ENCODE measurements at regions not wholly inside any gene's neighbourhood (a gene's known extent, or its start where the extent isn't known, plus 50 kb on each side); places are given as distances from the start of the nearest gene placed in this dataset.
A peak's percentile ranks its signal among the peaks of the same experiment; 100 is the strongest.

DNA sequence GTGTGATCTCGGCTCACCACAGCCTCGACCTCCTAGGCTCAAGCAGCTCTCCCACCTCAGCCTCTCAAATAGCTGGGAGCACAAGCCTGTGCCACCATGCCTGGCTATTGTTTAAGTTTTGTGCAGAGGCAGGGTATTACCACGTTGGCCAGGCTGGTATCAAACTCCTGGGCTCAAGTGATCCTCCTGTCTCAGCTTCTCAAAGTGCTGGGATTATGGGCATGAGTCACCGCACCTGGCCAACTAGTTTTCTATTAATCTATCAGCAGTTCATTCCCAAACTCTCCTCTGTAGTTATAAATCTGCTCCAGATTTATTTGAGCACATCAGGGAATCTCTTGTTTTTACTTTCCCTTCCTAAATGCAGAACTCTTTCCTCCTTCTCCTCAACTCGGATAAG, 443.8 kb downstream of the PRDM2 start:
- CTCF ChIA-PET, result interaction anchor here (1.1 kb wide), 1 partner anchor 30 kb away, joined by 4 read pairs; no protein-coding TSS in a partner anchor
- Mint-ChIP-seq H3K9me3 (peaks cover 7% of the 10 kb centered on the region; the same call in 1 of the 2 replicates), H3K27ac (no peak overlapping the region), H3K36me3 (no peaks in the 10 kb centered on the region), H3K4me3 (no peak overlapping the region), H3K4me1 (peaks cover 16% of the 10 kb centered on the region), H3K27me3 (ENCODE audit: low read depth) (no peaks in the 10 kb centered on the region; the same call in 1 of the 2 replicates)
- ATAC-seq (no peak), DNase-seq (ENCODE audit: low spot score) (no peak)
- TF ChIP-seq RORB (CRISPR knock-in tag; IDR thresholded peaks at IDR 0.05) (no peak), ZBTB21 (CRISPR knock-in tag; IDR thresholded peaks at IDR 0.05; ENCODE audit: borderline replicate concordance) (no peak), ZNF121 (CRISPR knock-in tag; IDR thresholded peaks at IDR 0.05) (0 out of 2 replicates have a peak, but pooled peaks have one; percentile 18), ERG (CRISPR knock-in tag; IDR thresholded peaks at IDR 0.05) (no peak)
- TF ChIP-seq, protein P1, sequence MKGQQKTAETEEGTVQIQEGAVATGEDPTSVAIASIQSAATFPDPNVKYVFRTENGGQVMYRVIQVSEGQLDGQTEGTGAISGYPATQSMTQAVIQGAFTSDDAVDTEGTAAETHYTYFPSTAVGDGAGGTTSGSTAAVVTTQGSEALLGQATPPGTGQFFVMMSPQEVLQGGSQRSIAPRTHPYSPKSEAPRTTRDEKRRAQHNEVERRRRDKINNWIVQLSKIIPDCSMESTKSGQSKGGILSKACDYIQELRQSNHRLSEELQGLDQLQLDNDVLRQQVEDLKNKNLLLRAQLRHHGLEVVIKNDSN (CRISPR knock-in tag; IDR thresholded peaks at IDR 0.05), result no peak
- POLR2A ChIA-PET, result no interaction called here

- Mint-ChIP-seq H3K4me1 (peaks cover 8% of the 10 kb centered on the region; the same call in 1 of the 2 replicates), H3K9me3 (peaks cover 9% of the 10 kb centered on the region), H3K27ac (no peak overlapping the region), H3K27me3 (ENCODE audit: low read depth) (no peaks in the 10 kb centered on the region), H3K36me3 (no peaks in the 10 kb centered on the region), H3K4me3 (no peak overlapping the region)
- ChIA-PET POLR2A (no interaction called here), CTCF (interaction anchor here (2.0 kb wide), 1 partner anchor 35 kb away, joined by 21 read pairs; no protein-coding TSS in a partner anchor)
- DNase-seq (ENCODE audit: low spot score) (no peak), ATAC-seq (no peak)
- TF ChIP-seq, protein P2, sequence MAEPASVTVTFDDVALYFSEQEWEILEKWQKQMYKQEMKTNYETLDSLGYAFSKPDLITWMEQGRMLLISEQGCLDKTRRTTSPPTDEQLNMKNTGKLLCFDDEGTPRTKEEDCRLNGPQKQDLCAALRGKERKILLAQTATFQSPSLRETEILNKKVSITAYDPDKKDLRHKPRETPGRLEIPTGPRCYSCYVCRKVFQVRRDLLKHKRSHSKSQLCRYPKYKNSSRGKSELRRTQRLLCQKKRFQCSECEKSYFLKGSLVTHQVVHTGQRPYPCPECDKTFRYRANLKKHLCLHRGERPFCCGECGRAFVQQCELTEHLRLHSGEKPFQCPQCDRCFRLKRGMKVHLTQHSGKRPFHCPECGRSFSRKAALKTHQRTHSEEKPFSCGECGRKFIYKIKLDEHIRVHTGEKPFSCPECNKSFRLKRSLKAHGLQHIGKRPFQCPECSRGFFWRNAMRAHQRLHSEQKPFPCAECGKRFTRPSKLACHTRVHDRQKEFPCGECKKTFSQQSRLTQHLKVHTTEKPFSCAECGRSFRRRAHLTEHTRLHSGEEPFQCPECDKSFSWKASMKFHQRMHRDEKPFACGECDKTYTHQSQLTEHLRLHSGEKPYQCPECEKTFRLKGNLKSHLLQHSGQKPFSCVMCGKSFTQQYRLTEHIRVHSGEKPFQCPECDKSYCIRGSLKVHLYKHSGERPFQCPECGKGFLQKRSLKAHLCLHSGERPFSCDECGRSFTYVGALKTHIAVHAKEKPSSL (CRISPR knock-in tag; conservative IDR thresholded peaks at IDR 0.05), result no peak
- TF ChIP-seq ZNF396 (CRISPR knock-in tag; IDR thresholded peaks at IDR 0.05; ENCODE audit: borderline replicate concordance) (no peak), FOXJ3 (CRISPR knock-in tag; IDR thresholded peaks at IDR 0.05; ENCODE audit: borderline replicate concordance) (no peak), CREM (CRISPR knock-in tag; IDR thresholded peaks at IDR 0.05) (no peak), JUN (CRISPR knock-in tag; IDR thresholded peaks at IDR 0.05) (no peak)
These were observed 448.5 kb downstream of the PRDM2 start for GRCh38 chr1:14148526-14148925.

- no peak for DNase-seq (ENCODE audit: low spot score)
- Mint-ChIP-seq H3K4me1 (0 out of 2 replicates have a peak, but pooled peaks cover 5% of the 10 kb centered on the region), H3K36me3 (no peaks in the 10 kb centered on the region), H3K27ac (no peak overlapping the region), H3K4me3 (no peak overlapping the region), H3K9me3 (peaks cover 9% of the 10 kb centered on the region), H3K27me3 (ENCODE audit: low read depth) (peaks cover 2% of the 10 kb centered on the region; the same call in 1 of the 2 replicates)
- CTCF ChIA-PET, result interaction anchor here (0.7 to 2.0 kb wide), 6 partner anchors 8 to 184 kb away, joined by 3 to 21 read pairs (median 4); no protein-coding TSS in a partner anchor
- ATAC-seq, result peak; percentile 36; the same call in 1 of the 2 replicates
- POLR2A ChIA-PET, result no interaction called here
- TF ChIP-seq ZNF396 (CRISPR knock-in tag; IDR thresholded peaks at IDR 0.05; ENCODE audit: borderline replicate concordance), result no peak
- TF ChIP-seq IRF1 (CRISPR knock-in tag; IDR thresholded peaks at IDR 0.05), result no peak
- no peak for TF ChIP-seq ATF1 (CRISPR knock-in tag; IDR thresholded peaks at IDR 0.05)
- no peak for TF ChIP-seq ZNF512 (CRISPR knock-in tag; IDR thresholded peaks at IDR 0.05; ENCODE audit: borderline replicate concordance)
- TF ChIP-seq, protein P2 (CRISPR knock-in tag; conservative IDR thresholded peaks at IDR 0.05), result no peak
- TF ChIP-seq NR3C1 (CRISPR knock-in tag; conservative IDR thresholded peaks at IDR 0.05; ENCODE audit: low read depth), result no peak
- TF ChIP-seq TEAD4 (CRISPR knock-in tag; IDR thresholded peaks at IDR 0.05), result no peak
- no peak for TF ChIP-seq NFYB (CRISPR knock-in tag; conservative IDR thresholded peaks at IDR 0.05; ENCODE audit: low read depth)
- no peak for TF ChIP-seq IRF2 (CRISPR knock-in tag; IDR thresholded peaks at IDR 0.05; ENCODE audit: borderline replicate concordance, low read depth)
- TF ChIP-seq, protein P3, sequence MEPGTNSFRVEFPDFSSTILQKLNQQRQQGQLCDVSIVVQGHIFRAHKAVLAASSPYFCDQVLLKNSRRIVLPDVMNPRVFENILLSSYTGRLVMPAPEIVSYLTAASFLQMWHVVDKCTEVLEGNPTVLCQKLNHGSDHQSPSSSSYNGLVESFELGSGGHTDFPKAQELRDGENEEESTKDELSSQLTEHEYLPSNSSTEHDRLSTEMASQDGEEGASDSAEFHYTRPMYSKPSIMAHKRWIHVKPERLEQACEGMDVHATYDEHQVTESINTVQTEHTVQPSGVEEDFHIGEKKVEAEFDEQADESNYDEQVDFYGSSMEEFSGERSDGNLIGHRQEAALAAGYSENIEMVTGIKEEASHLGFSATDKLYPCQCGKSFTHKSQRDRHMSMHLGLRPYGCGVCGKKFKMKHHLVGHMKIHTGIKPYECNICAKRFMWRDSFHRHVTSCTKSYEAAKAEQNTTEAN (CRISPR knock-in tag; IDR thresholded peaks at IDR 0.05), result no peak
- TF ChIP-seq, protein P4, sequence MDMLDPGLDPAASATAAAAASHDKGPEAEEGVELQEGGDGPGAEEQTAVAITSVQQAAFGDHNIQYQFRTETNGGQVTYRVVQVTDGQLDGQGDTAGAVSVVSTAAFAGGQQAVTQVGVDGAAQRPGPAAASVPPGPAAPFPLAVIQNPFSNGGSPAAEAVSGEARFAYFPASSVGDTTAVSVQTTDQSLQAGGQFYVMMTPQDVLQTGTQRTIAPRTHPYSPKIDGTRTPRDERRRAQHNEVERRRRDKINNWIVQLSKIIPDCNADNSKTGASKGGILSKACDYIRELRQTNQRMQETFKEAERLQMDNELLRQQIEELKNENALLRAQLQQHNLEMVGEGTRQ (CRISPR knock-in tag; IDR thresholded peaks at IDR 0.05), result no peak
- no peak for TF ChIP-seq CREB1 (CRISPR knock-in tag; IDR thresholded peaks at IDR 0.05)
These were observed 449.1 kb upstream of the KAZN start for GRCh38 chr1:14149431-14149830.
